GM19468 (cell line): ENCODE measurements at regions not wholly inside any gene's neighbourhood (a gene's known extent, or its start where the extent isn't known, plus 50 kb on each side); places are given as distances from the start of the nearest gene placed in this dataset.

Experiments
- ATAC-seq: cut with Tn5 transposase; IDR thresholded peaks from one replicate; pipeline ENCODE4 v1.9.1; 2021; ENCODE audit warnings: mild to moderate bottlenecking, moderate library complexity, moderate number of reproducible peaks; ENCODE audit not compliant: unreplicated experiment; ENCODE audit errors: extremely low read depth

- peak; percentile 96 for ATAC-seq
Observed at GRCh38 chr2:181235683-181236459, 221.3 kb upstream of the ITGA4 start.

- ATAC-seq, result no peak
Observed at GRCh38 chr2:181239201-181239799, 217.9 kb upstream of the ITGA4 start.

GRCh38 chr2:181240844-181241243 lies 216.3 kb upstream of the ITGA4 start:
- no peak for ATAC-seq

GRCh38 chr2:181241366-181241765 lies 215.8 kb upstream of the ITGA4 start:
- no peak for ATAC-seq

- ATAC-seq, result peak; percentile 80
Observed at GRCh38 chr2:181241797-181242196, 215.4 kb upstream of the ITGA4 start.

- no peak for ATAC-seq
Observed at GRCh38 chr2:181242262-181242661, 214.9 kb upstream of the ITGA4 start.

- ATAC-seq, result no peak
Observed at GRCh38 chr2:181243319-181243718, 213.9 kb upstream of the ITGA4 start.

- ATAC-seq, result no peak
Observed at GRCh38 chr2:181250691-181251090, 206.5 kb upstream of the ITGA4 start.

- ATAC-seq, result no peak
Observed at GRCh38 chr2:181252262-181253148, 204.7 kb upstream of the ITGA4 start.

GRCh38 chr2:181253438-181253837 lies 203.7 kb upstream of the ITGA4 start:
- ATAC-seq, result no peak

- no peak for ATAC-seq
Observed at GRCh38 chr2:181255651-181256050, 201.5 kb upstream of the ITGA4 start.

GRCh38 chr2:181258720-181259119 lies 198.5 kb upstream of the ITGA4 start:
- no peak for ATAC-seq

- ATAC-seq, result no peak
Observed at GRCh38 chr2:181262782-181263181, 194.4 kb upstream of the ITGA4 start.

- no peak for ATAC-seq
Observed at GRCh38 chr2:181264001-181264400, 193.2 kb upstream of the ITGA4 start.

- ATAC-seq, result no peak
Observed at GRCh38 chr2:181264441-181264840, 192.7 kb upstream of the ITGA4 start.

- no peak for ATAC-seq
Observed at GRCh38 chr2:181266614-181267013, 190.6 kb upstream of the ITGA4 start.

GRCh38 chr2:181268174-181268867 lies 188.9 kb upstream of the ITGA4 start:
- ATAC-seq, result no peak

- ATAC-seq, result no peak
Observed at GRCh38 chr2:181273986-181274385, 183.2 kb upstream of the ITGA4 start.

- peak; percentile 32 for ATAC-seq
Observed at GRCh38 chr2:181275643-181276070, 181.5 kb upstream of the ITGA4 start.

- no peak for ATAC-seq
Observed at GRCh38 chr2:181281206-181281832, 175.9 kb upstream of the ITGA4 start.
